Karpas-422 (cell line): ENCODE measurements at regions not wholly inside any gene's neighbourhood (a gene's known extent, or its start where the extent isn't known, plus 50 kb on each side); places are given as distances from the start of the nearest gene placed in this dataset.

ENCODE experiments used
- DNase-seq: peaks from one replicate; pipeline ENCODE4 v3.0.0-alpha.2; 2015
- H2AFZ ChIP-seq: fragments of 200-600 bp; sonication (generic); 2 replicates; pipeline ENCODE4 v1.6.1; 2014; ENCODE audit warnings: antibody characterized with exemption, low read length, mixed read lengths
- H3K27ac ChIP-seq: fragments of 200-600 bp; sonication (generic); 2 replicates; pipeline ENCODE4 v1.5.1; 2014; ENCODE audit warnings: mild to moderate bottlenecking, low read length, moderate library complexity
- H3K27me3 ChIP-seq: fragments of 200-600 bp; sonication (generic); 2 replicates; pipeline ENCODE4 v1.6.1; 2014; ENCODE audit warnings: low read length, mixed read lengths
- H3K36me3 ChIP-seq: fragments of 200-600 bp; sonication (generic); 2 replicates; pipeline ENCODE4 v1.6.1; 2014; ENCODE audit warnings: low read length, mixed read lengths; ENCODE audit not compliant: insufficient read depth
- H3K4me1 ChIP-seq: fragments of 200-600 bp; sonication (generic); 2 replicates; pipeline ENCODE4 v1.6.1; 2014; ENCODE audit warnings: mild to moderate bottlenecking, low read length, mixed read lengths
- H3K4me2 ChIP-seq: fragments of 200-600 bp; sonication (generic); 2 replicates; pipeline ENCODE4 v1.6.1; 2014; ENCODE audit warnings: low read length, low read depth, mild to moderate bottlenecking; ENCODE audit not compliant: poor library complexity, severe bottlenecking
- H3K4me3 ChIP-seq: fragments of 200-600 bp; sonication (generic); 2 replicates; pipeline ENCODE4 v1.5.1; 2014; ENCODE audit warnings: mild to moderate bottlenecking, antibody characterized with exemption, low read length, mixed read lengths
- H3K79me2 ChIP-seq: fragments of 200-600 bp; sonication (generic); 2 replicates; pipeline ENCODE4 v1.6.1; 2014; ENCODE audit warnings: mild to moderate bottlenecking, low read length, mixed read lengths
- H3K9ac ChIP-seq: fragments of 200-600 bp; sonication (generic); 2 replicates; pipeline ENCODE4 v1.6.0; 2014; ENCODE audit warnings: low read length
- H3K9me2 ChIP-seq: fragments of 200-600 bp; sonication (generic), shearing (Covaris generic); replicated peaks from 2 replicates; pipeline ENCODE4 v1.6.0; 2014; ENCODE audit warnings: mild to moderate bottlenecking, low read length, moderate library complexity; ENCODE audit not compliant: insufficient read depth
- H3K9me3 ChIP-seq: fragments of 300-700, 200-600 bp; sonication (generic); 2 replicates; pipeline ENCODE4 v1.6.1; 2014; ENCODE audit warnings: low read length, mixed read lengths
- H4K20me1 ChIP-seq: fragments of 200-600 bp; sonication (generic); 2 replicates; pipeline ENCODE4 v1.6.1; 2014; ENCODE audit warnings: mild to moderate bottlenecking, antibody characterized with exemption, low read length, low read depth; ENCODE audit not compliant: insufficient read depth

GRCh38 chr3:102142379-102143060 is 292.3 kb upstream of the ZPLD1 start:
- Histone ChIP-seq H3K79me2 (no peaks in the 10 kb centered on the region), H3K27ac (no peak overlapping the region), H3K9ac (no peak overlapping the region), H3K36me3 (no peaks in the 10 kb centered on the region), H3K4me1 (no peaks in the 10 kb centered on the region), H3K4me2 (no peak overlapping the region), H2AFZ (no peak overlapping the region), H3K9me3 (no peaks in the 10 kb centered on the region), H3K27me3 (no peaks in the 10 kb centered on the region), H4K20me1 (no peaks in the 10 kb centered on the region), H3K4me3 (no peak overlapping the region), H3K9me2 (no peaks in the 10 kb centered on the region)
- no peak for DNase-seq

- no peak for DNase-seq
- H3K27ac ChIP-seq = no peak overlapping the region
- no peaks in the 10 kb centered on the region for H3K9me2 ChIP-seq
- no peaks in the 10 kb centered on the region for H3K27me3 ChIP-seq
- no peaks in the 10 kb centered on the region for H3K9me3 ChIP-seq
- H4K20me1 ChIP-seq = no peaks in the 10 kb centered on the region
- H3K9ac ChIP-seq = no peak overlapping the region
- H2AFZ ChIP-seq = no peak overlapping the region
- no peaks in the 10 kb centered on the region for H3K36me3 ChIP-seq
- no peaks in the 10 kb centered on the region for H3K4me1 ChIP-seq
- H3K4me3 ChIP-seq = no peak overlapping the region
- H3K4me2 ChIP-seq = no peak overlapping the region
- no peaks in the 10 kb centered on the region for H3K79me2 ChIP-seq
These were observed 291.3 kb upstream of the ZPLD1 start for GRCh38 chr3:102143536-102143935.

- H3K9me2 ChIP-seq = no peaks in the 10 kb centered on the region
- no peak overlapping the region for H2AFZ ChIP-seq
- no peaks in the 10 kb centered on the region for H4K20me1 ChIP-seq
- H3K4me3 ChIP-seq = no peak overlapping the region
- no peaks in the 10 kb centered on the region for H3K9me3 ChIP-seq
- DNase-seq = no peak
- H3K36me3 ChIP-seq = no peaks in the 10 kb centered on the region
- no peak overlapping the region for H3K9ac ChIP-seq
- no peak overlapping the region for H3K4me2 ChIP-seq
- H3K27ac ChIP-seq = no peak overlapping the region
- no peaks in the 10 kb centered on the region for H3K27me3 ChIP-seq
- no peaks in the 10 kb centered on the region for H3K4me1 ChIP-seq
- H3K79me2 ChIP-seq = no peaks in the 10 kb centered on the region
These were observed 290.8 kb upstream of the ZPLD1 start for GRCh38 chr3:102144063-102144462.

GRCh38 chr3:102148598-102149337 is 286.0 kb upstream of the ZPLD1 start:
- Histone ChIP-seq H3K9ac (no peak overlapping the region), H2AFZ (no peak overlapping the region), H3K9me3 (no peaks in the 10 kb centered on the region), H3K79me2 (no peaks in the 10 kb centered on the region), H3K4me3 (no peak overlapping the region), H3K36me3 (no peaks in the 10 kb centered on the region), H3K27me3 (no peaks in the 10 kb centered on the region), H3K4me1 (no peaks in the 10 kb centered on the region), H3K27ac (no peak overlapping the region), H4K20me1 (no peaks in the 10 kb centered on the region), H3K4me2 (no peak overlapping the region), H3K9me2 (no peaks in the 10 kb centered on the region)
- no peak for DNase-seq

- H4K20me1 ChIP-seq = no peaks in the 10 kb centered on the region
- H3K27me3 ChIP-seq = no peaks in the 10 kb centered on the region
- H3K4me3 ChIP-seq = no peak overlapping the region
- H3K9ac ChIP-seq = no peak overlapping the region
- no peaks in the 10 kb centered on the region for H3K4me1 ChIP-seq
- H3K36me3 ChIP-seq = no peaks in the 10 kb centered on the region
- no peak overlapping the region for H3K4me2 ChIP-seq
- no peak overlapping the region for H3K27ac ChIP-seq
- no peaks in the 10 kb centered on the region for H3K79me2 ChIP-seq
- no peaks in the 10 kb centered on the region for H3K9me2 ChIP-seq
- H2AFZ ChIP-seq = no peak overlapping the region
- no peaks in the 10 kb centered on the region for H3K9me3 ChIP-seq
- no peak for DNase-seq
These were observed 282.9 kb upstream of the ZPLD1 start for GRCh38 chr3:102151935-102152334.

- Histone ChIP-seq H4K20me1 (no peaks in the 10 kb centered on the region), H3K79me2 (no peaks in the 10 kb centered on the region), H3K4me1 (no peaks in the 10 kb centered on the region), H3K9me2 (no peaks in the 10 kb centered on the region), H3K4me3 (no peak overlapping the region), H2AFZ (no peak overlapping the region), H3K4me2 (no peak overlapping the region), H3K9me3 (no peaks in the 10 kb centered on the region), H3K27me3 (no peaks in the 10 kb centered on the region), H3K9ac (no peak overlapping the region), H3K36me3 (no peaks in the 10 kb centered on the region), H3K27ac (no peak overlapping the region)
- no peak for DNase-seq
These were observed 278.4 kb upstream of the ZPLD1 start for GRCh38 chr3:102156426-102156825.

GRCh38 chr3:102158080-102158740 is 276.6 kb upstream of the ZPLD1 start:
- Histone ChIP-seq H4K20me1 (no peaks in the 10 kb centered on the region), H3K4me2 (no peak overlapping the region), H3K9me2 (no peaks in the 10 kb centered on the region), H3K27me3 (no peaks in the 10 kb centered on the region), H2AFZ (no peak overlapping the region), H3K9ac (no peak overlapping the region), H3K36me3 (no peaks in the 10 kb centered on the region), H3K4me1 (no peaks in the 10 kb centered on the region), H3K27ac (no peak overlapping the region), H3K4me3 (no peak overlapping the region), H3K79me2 (no peaks in the 10 kb centered on the region), H3K9me3 (no peaks in the 10 kb centered on the region)
- DNase-seq = no peak

GRCh38 chr3:102159810-102160451 is 274.9 kb upstream of the ZPLD1 start:
- no peaks in the 10 kb centered on the region for H3K36me3 ChIP-seq
- H3K4me3 ChIP-seq = no peak overlapping the region
- H3K9ac ChIP-seq = no peak overlapping the region
- no peak overlapping the region for H3K4me2 ChIP-seq
- H3K9me2 ChIP-seq = no peaks in the 10 kb centered on the region
- no peaks in the 10 kb centered on the region for H3K27me3 ChIP-seq
- no peaks in the 10 kb centered on the region for H3K9me3 ChIP-seq
- DNase-seq = no peak
- H4K20me1 ChIP-seq = no peaks in the 10 kb centered on the region
- H2AFZ ChIP-seq = no peak overlapping the region
- H3K79me2 ChIP-seq = no peaks in the 10 kb centered on the region
- no peak overlapping the region for H3K27ac ChIP-seq
- H3K4me1 ChIP-seq = no peaks in the 10 kb centered on the region
